ENCODE measurements at regions not wholly inside any gene's neighbourhood (a gene's known extent, or its start where the extent isn't known, plus 50 kb on each side); places are given as distances from the start of the nearest gene placed in this dataset.

- no peaks in the 10 kb centered on the region for H3K27me3 ChIP-seq
- H3K27ac ChIP-seq = no peak overlapping the region
- H3K4me3 ChIP-seq = no peak overlapping the region
- no peaks in the 10 kb centered on the region for H3K36me3 ChIP-seq
- DNase-seq = no peak
- peaks cover 0 to 7% of the 10 kb centered on the region in 2 donors for H3K9me3 ChIP-seq
- TF ChIP-seq CTCF (IDR thresholded peaks at IDR 0.05) (no peak), POLR2A (IDR thresholded peaks at IDR 0.05) (no peak)
- no peaks in the 10 kb centered on the region for H3K4me1 ChIP-seq
- intact Hi-C loops (cut with DNase I; ENCODE audit: low total_unique reads) = no loop called here
Observed at GRCh38 chr2:3009483-3009882, 368.1 kb downstream of the EIPR1 start.

- H3K4me3 ChIP-seq = no peak overlapping the region
- no peak overlapping the region for H3K27ac ChIP-seq
- intact Hi-C loops (cut with DNase I; ENCODE audit: low total_unique reads) = no loop called here
- no peak for DNase-seq
- no peaks in the 10 kb centered on the region for H3K27me3 ChIP-seq
- H3K36me3 ChIP-seq = no peaks in the 10 kb centered on the region
- TF ChIP-seq POLR2A (IDR thresholded peaks at IDR 0.05) = no peak
- TF ChIP-seq CTCF (IDR thresholded peaks at IDR 0.05) = no peak
- no peaks in the 10 kb centered on the region for H3K4me1 ChIP-seq
- peaks cover 0 to 7% of the 10 kb centered on the region in 2 donors for H3K9me3 ChIP-seq
Observed at GRCh38 chr2:3009005-3009404, 368.6 kb downstream of the EIPR1 start.

- no peak for DNase-seq
- TF ChIP-seq CTCF (IDR thresholded peaks at IDR 0.05) (no peak), POLR2A (IDR thresholded peaks at IDR 0.05) (no peak)
- intact Hi-C loops (cut with DNase I; ENCODE audit: low total_unique reads) = no loop called here
Observed at GRCh38 chr2:3008561-3008960, 369.1 kb downstream of the EIPR1 start.

GRCh38 chr2:3007135-3007534, 370.5 kb downstream of the EIPR1 start:
- Histone ChIP-seq H3K9me3 (no peaks in the 10 kb centered on the region), H3K27me3 (no peaks in the 10 kb centered on the region), H3K4me1 (no peaks in the 10 kb centered on the region), H3K36me3 (no peaks in the 10 kb centered on the region), H3K4me3 (no peak overlapping the region), H3K27ac (no peak overlapping the region)
- no peak for DNase-seq
- intact Hi-C loops (cut with DNase I; ENCODE audit: low total_unique reads) = no loop called here
- no peak for TF ChIP-seq CTCF (IDR thresholded peaks at IDR 0.05)
- no peak for TF ChIP-seq POLR2A (IDR thresholded peaks at IDR 0.05)

More at GRCh38 chr2:3008561-3008960, 369.1 kb downstream of the EIPR1 start:
- H3K27me3 ChIP-seq = no peaks in the 10 kb centered on the region
- no peak overlapping the region for H3K27ac ChIP-seq
- H3K36me3 ChIP-seq = no peaks in the 10 kb centered on the region
- H3K4me3 ChIP-seq = no peak overlapping the region
- no peaks in the 10 kb centered on the region for H3K4me1 ChIP-seq
- peaks cover 0 to 3% of the 10 kb centered on the region in 2 donors for H3K9me3 ChIP-seq

GRCh38 chr2:3005859-3006501, 371.6 kb downstream of the EIPR1 start:
- H3K27me3 ChIP-seq = no peaks in the 10 kb centered on the region
- H3K36me3 ChIP-seq = no peaks in the 10 kb centered on the region
- no peak for TF ChIP-seq CTCF (IDR thresholded peaks at IDR 0.05)
- no peak for TF ChIP-seq POLR2A (IDR thresholded peaks at IDR 0.05)
- no peak overlapping the region for H3K27ac ChIP-seq
- H3K4me1 ChIP-seq = no peaks in the 10 kb centered on the region
- H3K9me3 ChIP-seq = no peaks in the 10 kb centered on the region
- no peak for DNase-seq
- intact Hi-C loops (cut with DNase I; ENCODE audit: low total_unique reads) = no loop called here
- H3K4me3 ChIP-seq = no peak overlapping the region

Data from uterus (tissue), 3 donors.